ENCODE measurements at regions not wholly inside any gene's neighbourhood (a gene's known extent, or its start where the extent isn't known, plus 50 kb on each side); places are given as distances from the start of the nearest gene placed in this dataset.
"Not testable (repeated sequence)": the region's sequence is repeated elsewhere in the genome, so short reads cannot be mapped to it uniquely, and the experiment has no call there.

DNA sequence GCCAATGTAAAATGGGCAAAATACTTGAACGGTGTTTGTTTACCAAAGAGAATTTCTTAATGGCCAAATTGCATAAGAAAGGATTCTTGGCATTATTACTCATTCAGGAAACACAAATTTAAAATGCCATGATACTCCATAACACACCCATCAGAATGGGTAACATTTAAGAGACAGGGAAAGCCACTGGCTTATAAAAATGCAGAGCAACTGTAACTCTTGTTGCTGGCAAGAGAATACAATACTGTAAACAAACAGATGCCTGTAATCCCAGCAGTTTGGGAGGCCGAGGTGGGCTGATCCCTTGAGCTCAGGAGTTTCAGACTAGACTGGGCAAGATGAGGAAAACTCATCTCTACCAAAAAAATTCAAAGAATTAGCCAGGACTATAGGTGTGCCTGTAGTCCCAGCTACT is 125.8 kb upstream of the NBPF11 start:
- Histone ChIP-seq H3K4me1 (ENCODE audit: control insufficient read depth, insufficient read depth, low read length) (peaks cover 16% of the 10 kb centered on the region), H3K4me2 (ENCODE audit: low read length) (peak overlapping the region; percentile 54)
- not testable (repeated sequence) for H3K36me3 ChIP-seq (ENCODE audit: insufficient read depth, low read length); H3K9ac ChIP-seq (ENCODE audit: low read depth, low read length); H3K4me3 ChIP-seq (ENCODE audit: low read length); H3K27me3 ChIP-seq (ENCODE audit: control insufficient read depth, insufficient read depth, low read length); H3K9me3 ChIP-seq (replicated peaks; ENCODE audit: low read length)

DNA sequence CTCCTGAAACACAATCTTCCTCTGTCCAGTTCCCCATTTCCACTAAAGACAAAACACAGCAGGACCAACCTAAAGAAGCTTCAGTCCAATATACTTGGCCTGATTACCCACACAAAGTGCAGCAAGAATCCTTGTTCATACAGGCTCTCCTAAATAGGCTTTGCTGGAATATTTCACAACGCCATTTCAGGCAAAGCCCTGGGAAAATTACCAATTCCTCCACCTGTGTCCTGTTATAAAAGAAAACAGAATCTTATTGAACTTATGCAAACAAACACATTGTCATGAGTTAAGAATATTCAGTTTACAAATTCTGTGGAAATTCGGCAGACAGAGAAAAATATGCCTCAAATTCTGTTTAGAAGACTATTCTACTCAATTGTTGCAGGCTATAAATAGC is 115.0 kb upstream of the NBPF11 start:
- H3K4me1 ChIP-seq (ENCODE audit: control insufficient read depth, insufficient read depth, low read length); H3K36me3 ChIP-seq (ENCODE audit: insufficient read depth, low read length); H3K4me3 ChIP-seq (ENCODE audit: low read length); H3K4me2 ChIP-seq (ENCODE audit: low read length); H3K9ac ChIP-seq (ENCODE audit: low read depth, low read length); H3K9me3 ChIP-seq (replicated peaks; ENCODE audit: low read length): not testable (repeated sequence)
- peaks cover 25% of the 10 kb centered on the region for H3K27me3 ChIP-seq (ENCODE audit: control insufficient read depth, insufficient read depth, low read length)

GRCh38 chr1:148264374-148265276 is 112.5 kb upstream of the NBPF11 start:
- no peaks in the 10 kb centered on the region for H3K36me3 ChIP-seq (ENCODE audit: insufficient read depth, low read length)
- peaks cover 32% of the 10 kb centered on the region for H3K27me3 ChIP-seq (ENCODE audit: control insufficient read depth, insufficient read depth, low read length)
- no peak overlapping the region for H3K4me3 ChIP-seq (ENCODE audit: low read length)
- no peaks in the 10 kb centered on the region for H3K9me3 ChIP-seq (replicated peaks; ENCODE audit: low read length)
- H3K9ac ChIP-seq (ENCODE audit: low read depth, low read length) = no peak overlapping the region
- H3K4me1 ChIP-seq (ENCODE audit: control insufficient read depth, insufficient read depth, low read length) = peaks cover 4% of the 10 kb centered on the region
- H3K4me2 ChIP-seq (ENCODE audit: low read length) = peak overlapping the region; percentile 84

GRCh38 chr1:148263906-148264255 is 111.8 kb upstream of the NBPF11 start:
- no peaks in the 10 kb centered on the region for H3K9me3 ChIP-seq (replicated peaks; ENCODE audit: low read length)
- peaks cover 32% of the 10 kb centered on the region for H3K27me3 ChIP-seq (ENCODE audit: control insufficient read depth, insufficient read depth, low read length)
- peak overlapping the region; percentile 84 for H3K4me2 ChIP-seq (ENCODE audit: low read length)
- H3K4me1 ChIP-seq (ENCODE audit: control insufficient read depth, insufficient read depth, low read length) = peaks cover 4% of the 10 kb centered on the region
- H3K9ac ChIP-seq (ENCODE audit: low read depth, low read length) = no peak overlapping the region
- H3K36me3 ChIP-seq (ENCODE audit: insufficient read depth, low read length) = no peaks in the 10 kb centered on the region
- H3K4me3 ChIP-seq (ENCODE audit: low read length) = peak overlapping the region; percentile 61

GRCh38 chr1:148263128-148263905 is 111.2 kb upstream of the NBPF11 start:
- Histone ChIP-seq H3K4me3 (ENCODE audit: low read length) (peak overlapping the region; percentile 61), H3K4me1 (ENCODE audit: control insufficient read depth, insufficient read depth, low read length) (peaks cover 4% of the 10 kb centered on the region), H3K9ac (ENCODE audit: low read depth, low read length) (no peak overlapping the region), H3K4me2 (ENCODE audit: low read length) (peak overlapping the region; percentile 84), H3K9me3 (replicated peaks; ENCODE audit: low read length) (no peaks in the 10 kb centered on the region), H3K36me3 (ENCODE audit: insufficient read depth, low read length) (no peaks in the 10 kb centered on the region), H3K27me3 (ENCODE audit: control insufficient read depth, insufficient read depth, low read length) (peaks cover 32% of the 10 kb centered on the region)

GRCh38 chr1:148261684-148262083 is 109.6 kb upstream of the NBPF11 start:
- H3K9me3 ChIP-seq (replicated peaks; ENCODE audit: low read length); H3K36me3 ChIP-seq (ENCODE audit: insufficient read depth, low read length); H3K4me2 ChIP-seq (ENCODE audit: low read length); H3K4me3 ChIP-seq (ENCODE audit: low read length); H3K9ac ChIP-seq (ENCODE audit: low read depth, low read length); H3K4me1 ChIP-seq (ENCODE audit: control insufficient read depth, insufficient read depth, low read length): not testable (repeated sequence)
- H3K27me3 ChIP-seq (ENCODE audit: control insufficient read depth, insufficient read depth, low read length) = peaks cover 32% of the 10 kb centered on the region

DNA sequence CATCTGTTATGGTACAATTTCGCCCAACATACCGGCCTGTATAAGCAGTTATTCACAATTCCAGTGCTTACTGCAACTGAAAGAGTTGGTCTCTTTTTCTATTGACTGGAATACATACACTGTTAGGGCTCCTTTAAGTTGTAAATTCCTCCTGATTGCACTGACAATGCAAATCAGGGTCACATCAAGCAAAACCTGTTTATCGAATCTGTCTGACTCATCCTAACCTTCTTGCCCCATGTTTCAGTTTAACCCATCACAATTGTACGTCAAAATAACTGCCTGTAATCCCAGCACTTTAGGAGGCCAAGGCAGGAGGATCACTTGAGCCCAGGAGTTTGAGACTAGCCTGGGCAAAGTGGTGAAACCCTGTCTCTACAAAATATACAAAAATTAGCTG is 105.8 kb upstream of the NBPF11 start:
- H3K4me3 ChIP-seq (ENCODE audit: low read length); H3K9me3 ChIP-seq (replicated peaks; ENCODE audit: low read length); H3K9ac ChIP-seq (ENCODE audit: low read depth, low read length); H3K4me2 ChIP-seq (ENCODE audit: low read length); H3K4me1 ChIP-seq (ENCODE audit: control insufficient read depth, insufficient read depth, low read length); H3K36me3 ChIP-seq (ENCODE audit: insufficient read depth, low read length): not testable (repeated sequence)
- peaks cover 14% of the 10 kb centered on the region for H3K27me3 ChIP-seq (ENCODE audit: control insufficient read depth, insufficient read depth, low read length)

DNA sequence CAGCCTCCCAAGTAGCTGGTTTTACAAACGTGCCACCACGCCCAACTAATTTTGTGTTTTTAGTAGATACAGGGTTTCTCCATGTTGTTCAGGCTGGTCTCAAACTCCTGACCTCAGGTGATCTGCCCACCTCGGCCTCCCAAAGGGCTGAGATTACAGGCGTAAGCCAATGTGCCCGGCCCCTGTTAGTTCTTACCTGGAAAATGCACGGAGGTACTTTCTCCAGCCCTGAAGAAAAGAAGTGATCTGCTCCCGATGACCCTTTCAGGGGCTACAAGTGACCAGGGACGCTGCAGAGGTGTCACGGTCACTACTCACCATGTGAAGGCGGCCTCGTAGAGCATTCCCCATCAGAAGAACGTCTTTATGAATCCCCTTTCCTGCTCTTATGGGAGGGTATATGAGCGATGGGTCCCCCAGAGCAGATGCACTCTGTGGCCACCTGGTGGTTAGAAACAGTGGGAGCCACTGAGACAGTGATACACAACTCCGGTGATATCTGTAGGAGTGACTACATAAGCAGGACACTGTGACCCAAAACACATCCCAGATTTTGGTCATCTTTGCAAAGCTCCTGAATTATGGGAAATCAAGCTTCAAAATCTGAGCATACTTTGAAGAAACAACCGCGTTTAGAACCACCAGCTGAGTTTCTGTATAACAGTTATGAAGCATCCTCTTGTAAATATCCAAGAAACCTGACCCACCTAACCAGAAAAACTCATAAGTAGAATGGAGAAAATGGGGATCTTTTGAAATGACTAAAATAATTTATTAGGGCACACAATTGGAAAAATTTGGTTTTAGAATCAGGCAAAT is 102.7 kb upstream of the NBPF11 start:
- not testable (repeated sequence) for H3K27me3 ChIP-seq (ENCODE audit: control insufficient read depth, insufficient read depth, low read length); H3K9ac ChIP-seq (ENCODE audit: low read depth, low read length); H3K36me3 ChIP-seq (ENCODE audit: insufficient read depth, low read length); H3K9me3 ChIP-seq (replicated peaks; ENCODE audit: low read length); H3K4me1 ChIP-seq (ENCODE audit: control insufficient read depth, insufficient read depth, low read length); H3K4me2 ChIP-seq (ENCODE audit: low read length); H3K4me3 ChIP-seq (ENCODE audit: low read length)

- not testable (repeated sequence) for H3K9ac ChIP-seq (ENCODE audit: low read depth, low read length); H3K27me3 ChIP-seq (ENCODE audit: control insufficient read depth, insufficient read depth, low read length); H3K9me3 ChIP-seq (replicated peaks; ENCODE audit: low read length); H3K36me3 ChIP-seq (ENCODE audit: insufficient read depth, low read length); H3K4me3 ChIP-seq (ENCODE audit: low read length); H3K4me1 ChIP-seq (ENCODE audit: control insufficient read depth, insufficient read depth, low read length); H3K4me2 ChIP-seq (ENCODE audit: low read length)
Observed at GRCh38 chr1:148253808-148254207, 101.7 kb upstream of the NBPF11 start.

DNA sequence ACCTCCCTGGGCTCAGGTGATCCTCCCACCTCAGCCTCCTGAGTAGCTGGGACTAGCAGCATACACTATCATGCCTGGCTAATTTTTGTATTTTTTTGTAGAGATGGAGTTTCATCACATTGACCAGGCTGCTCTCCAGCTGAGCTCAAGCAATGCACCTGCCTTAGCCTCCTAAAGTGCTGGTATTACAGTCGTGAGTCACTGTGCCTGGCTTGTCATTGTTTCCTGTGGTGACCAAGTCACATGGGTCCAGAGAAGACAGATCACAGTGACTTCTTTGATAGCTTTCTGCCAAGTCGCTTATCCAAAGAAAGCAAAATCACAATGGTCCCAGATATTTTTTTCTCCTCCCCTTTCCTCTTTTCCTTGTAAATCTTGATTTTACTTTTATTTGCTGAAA is 96.7 kb upstream of the NBPF11 start:
- H3K9me3 ChIP-seq (replicated peaks; ENCODE audit: low read length); H3K4me3 ChIP-seq (ENCODE audit: low read length); H3K4me1 ChIP-seq (ENCODE audit: control insufficient read depth, insufficient read depth, low read length); H3K9ac ChIP-seq (ENCODE audit: low read depth, low read length); H3K4me2 ChIP-seq (ENCODE audit: low read length); H3K27me3 ChIP-seq (ENCODE audit: control insufficient read depth, insufficient read depth, low read length); H3K36me3 ChIP-seq (ENCODE audit: insufficient read depth, low read length): not testable (repeated sequence)

DNA sequence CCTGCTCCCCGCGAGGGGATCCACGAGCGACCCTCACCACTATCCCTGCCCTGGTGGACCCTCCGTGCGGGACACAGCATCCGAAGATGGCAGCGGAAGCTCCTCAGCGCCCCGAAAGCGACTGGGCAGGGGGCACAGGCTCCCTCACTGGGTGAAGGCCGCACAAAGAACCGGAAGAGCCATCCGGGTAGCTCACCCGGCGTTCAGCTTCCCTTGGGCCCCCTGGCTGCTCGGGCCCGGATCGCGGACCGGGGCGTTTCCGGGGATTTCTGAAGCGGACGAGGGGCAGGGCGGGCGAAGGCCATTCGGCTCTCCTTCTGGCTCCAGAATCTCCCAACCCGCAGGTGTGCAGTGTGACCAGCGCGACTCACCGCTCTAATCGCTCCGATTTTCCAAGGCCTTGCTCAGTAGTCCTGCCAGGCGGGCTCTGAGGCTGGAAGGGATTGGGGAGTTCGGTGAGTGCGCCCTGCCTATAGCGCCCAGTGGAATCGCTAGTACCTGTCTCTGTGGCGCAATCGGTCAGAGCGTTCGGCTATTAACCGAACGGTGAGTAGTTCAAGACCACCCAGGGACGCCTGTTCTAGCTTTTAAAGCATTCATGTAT is 94.3 kb upstream of the NBPF11 start:
- not testable (repeated sequence) for H3K4me1 ChIP-seq (ENCODE audit: control insufficient read depth, insufficient read depth, low read length); H3K9ac ChIP-seq (ENCODE audit: low read depth, low read length); H3K9me3 ChIP-seq (replicated peaks; ENCODE audit: low read length); H3K4me3 ChIP-seq (ENCODE audit: low read length); H3K27me3 ChIP-seq (ENCODE audit: control insufficient read depth, insufficient read depth, low read length); H3K36me3 ChIP-seq (ENCODE audit: insufficient read depth, low read length); H3K4me2 ChIP-seq (ENCODE audit: low read length)
